ENCODE measurements at regions not wholly inside any gene's neighbourhood (a gene's known extent, or its start where the extent isn't known, plus 50 kb on each side); places are given as distances from the start of the nearest gene placed in this dataset.

DNA sequence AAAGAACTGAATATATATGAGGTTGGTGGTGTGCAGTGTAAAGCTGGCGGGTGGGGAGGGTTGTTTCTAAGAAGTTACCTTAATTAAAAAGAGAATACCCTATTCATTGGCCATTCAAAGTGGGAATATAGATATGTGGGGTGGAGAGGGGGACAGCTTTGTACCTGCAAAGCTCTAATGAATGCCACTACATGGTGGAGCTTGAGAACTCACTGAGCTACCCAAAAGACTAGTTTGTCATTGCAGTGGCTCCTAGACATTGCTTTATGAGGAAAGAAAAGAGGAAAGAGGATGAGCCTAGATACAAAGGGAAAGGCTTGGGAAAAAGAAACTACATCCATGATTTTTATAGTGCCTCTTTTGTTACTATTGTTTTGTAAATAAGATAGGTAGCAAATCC is 209.9 kb upstream of the SPRY1 start:
- H3K36me3 ChIP-seq (ENCODE audit: insufficient read depth, low read length), result no peaks in the 10 kb centered on the region
- DNase-seq (no peak), ATAC-seq (ENCODE audit: insufficient read depth, low read depth) (no peak)
- H3K27ac ChIP-seq (ENCODE audit: low read length), result no peak overlapping the region
- H2AFZ ChIP-seq (ENCODE audit: low read depth, low read length), result no peak overlapping the region
- no peaks in the 10 kb centered on the region for H3K9me3 ChIP-seq (ENCODE audit: insufficient read depth, low read length, severe bottlenecking)
- H3K79me2 ChIP-seq (ENCODE audit: insufficient read depth, low read length), result no peaks in the 10 kb centered on the region
- no peak overlapping the region for H3K4me3 ChIP-seq (ENCODE audit: low read depth in 1 of 2, low read length in 2 of 2)
- H3K9ac ChIP-seq (ENCODE audit: low read depth, low read length), result no peak overlapping the region
- H3K4me2 ChIP-seq (ENCODE audit: insufficient read depth, low read length), result no peak overlapping the region
- H3K4me1 ChIP-seq (ENCODE audit: insufficient read depth, low read length), result no peaks in the 10 kb centered on the region
- H4K20me1 ChIP-seq (ENCODE audit: insufficient read depth, low read length), result no peaks in the 10 kb centered on the region
- no peak for TF ChIP-seq EZH2 (IDR thresholded peaks at IDR 0.05; ENCODE audit: borderline replicate concordance, low read depth, low read length, severe bottlenecking)
- TF ChIP-seq, protein P1, sequence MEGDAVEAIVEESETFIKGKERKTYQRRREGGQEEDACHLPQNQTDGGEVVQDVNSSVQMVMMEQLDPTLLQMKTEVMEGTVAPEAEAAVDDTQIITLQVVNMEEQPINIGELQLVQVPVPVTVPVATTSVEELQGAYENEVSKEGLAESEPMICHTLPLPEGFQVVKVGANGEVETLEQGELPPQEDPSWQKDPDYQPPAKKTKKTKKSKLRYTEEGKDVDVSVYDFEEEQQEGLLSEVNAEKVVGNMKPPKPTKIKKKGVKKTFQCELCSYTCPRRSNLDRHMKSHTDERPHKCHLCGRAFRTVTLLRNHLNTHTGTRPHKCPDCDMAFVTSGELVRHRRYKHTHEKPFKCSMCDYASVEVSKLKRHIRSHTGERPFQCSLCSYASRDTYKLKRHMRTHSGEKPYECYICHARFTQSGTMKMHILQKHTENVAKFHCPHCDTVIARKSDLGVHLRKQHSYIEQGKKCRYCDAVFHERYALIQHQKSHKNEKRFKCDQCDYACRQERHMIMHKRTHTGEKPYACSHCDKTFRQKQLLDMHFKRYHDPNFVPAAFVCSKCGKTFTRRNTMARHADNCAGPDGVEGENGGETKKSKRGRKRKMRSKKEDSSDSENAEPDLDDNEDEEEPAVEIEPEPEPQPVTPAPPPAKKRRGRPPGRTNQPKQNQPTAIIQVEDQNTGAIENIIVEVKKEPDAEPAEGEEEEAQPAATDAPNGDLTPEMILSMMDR (IDR thresholded peaks at IDR 0.05; ENCODE audit: borderline replicate concordance, extremely low read depth, low read length, poor library complexity, severe bottlenecking), result no peak
- no peaks in the 10 kb centered on the region for H3K27me3 ChIP-seq (ENCODE audit: insufficient read depth, low read length, poor library complexity)

DNA sequence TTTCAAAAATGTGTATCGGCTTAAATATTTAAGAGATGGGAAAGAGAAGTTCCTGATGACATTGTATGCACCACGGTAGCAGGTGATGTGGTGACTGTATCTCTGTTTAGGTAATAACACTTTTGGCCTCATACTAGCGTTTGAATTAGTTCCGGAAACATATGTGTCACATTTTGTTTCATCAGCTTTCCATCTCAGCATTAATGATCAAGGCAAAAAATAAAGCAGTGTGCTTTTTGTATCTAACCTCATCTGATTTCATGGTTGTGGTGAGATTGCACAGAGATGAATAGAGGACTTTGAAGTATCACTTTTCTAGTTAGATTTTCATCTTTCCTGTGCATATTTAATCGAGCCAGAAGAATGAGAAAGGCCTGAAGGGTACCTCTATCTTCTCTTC is 206.4 kb upstream of the SPRY1 start:
- Histone ChIP-seq H3K36me3 (ENCODE audit: insufficient read depth, low read length) (no peaks in the 10 kb centered on the region), H3K27me3 (ENCODE audit: insufficient read depth, low read length, poor library complexity) (no peaks in the 10 kb centered on the region), H3K9ac (ENCODE audit: low read depth, low read length) (no peak overlapping the region), H3K4me3 (ENCODE audit: low read depth in 1 of 2, low read length in 2 of 2) (no peak overlapping the region), H3K4me1 (ENCODE audit: insufficient read depth, low read length) (no peaks in the 10 kb centered on the region), H3K27ac (ENCODE audit: low read length) (no peak overlapping the region), H2AFZ (ENCODE audit: low read depth, low read length) (no peak overlapping the region), H3K9me3 (ENCODE audit: insufficient read depth, low read length, severe bottlenecking) (no peaks in the 10 kb centered on the region), H3K4me2 (ENCODE audit: insufficient read depth, low read length) (no peak overlapping the region), H3K79me2 (ENCODE audit: insufficient read depth, low read length) (no peaks in the 10 kb centered on the region), H4K20me1 (ENCODE audit: insufficient read depth, low read length) (no peaks in the 10 kb centered on the region)
- TF ChIP-seq, protein P1 (IDR thresholded peaks at IDR 0.05; ENCODE audit: borderline replicate concordance, extremely low read depth, low read length, poor library complexity, severe bottlenecking), result no peak
- TF ChIP-seq EZH2 (IDR thresholded peaks at IDR 0.05; ENCODE audit: borderline replicate concordance, low read depth, low read length, severe bottlenecking), result no peak
- ATAC-seq (ENCODE audit: insufficient read depth, low read depth), result no peak
- no peak for DNase-seq

DNA sequence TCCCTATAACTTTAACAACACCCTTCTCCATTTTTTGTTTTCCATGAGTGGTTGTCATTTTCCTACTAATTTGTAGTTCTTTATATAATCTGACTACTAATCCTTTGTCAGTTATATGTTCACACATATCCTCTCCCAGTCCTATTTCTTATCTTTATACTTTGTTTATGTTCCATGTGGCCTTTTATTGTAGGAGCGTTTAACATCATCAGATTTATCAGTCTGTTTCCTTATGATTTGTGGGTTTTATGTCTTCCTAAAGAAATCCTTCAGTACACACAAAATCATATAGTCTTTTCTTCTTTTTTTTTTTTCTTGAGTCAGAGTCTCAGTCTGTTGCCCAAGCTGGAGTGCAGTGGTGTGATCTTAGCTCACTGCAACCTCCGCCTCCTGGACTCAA is 204.9 kb upstream of the SPRY1 start:
- no peak for DNase-seq
- H2AFZ ChIP-seq (ENCODE audit: low read depth, low read length), result no peak overlapping the region
- H3K4me3 ChIP-seq (ENCODE audit: low read depth in 1 of 2, low read length in 2 of 2), result no peak overlapping the region
- H3K27ac ChIP-seq (ENCODE audit: low read length), result no peak overlapping the region
- H3K9me3 ChIP-seq (ENCODE audit: insufficient read depth, low read length, severe bottlenecking), result no peaks in the 10 kb centered on the region
- H3K4me2 ChIP-seq (ENCODE audit: insufficient read depth, low read length), result no peak overlapping the region
- no peaks in the 10 kb centered on the region for H4K20me1 ChIP-seq (ENCODE audit: insufficient read depth, low read length)
- no peaks in the 10 kb centered on the region for H3K27me3 ChIP-seq (ENCODE audit: insufficient read depth, low read length, poor library complexity)
- no peak for TF ChIP-seq EZH2 (IDR thresholded peaks at IDR 0.05; ENCODE audit: borderline replicate concordance, low read depth, low read length, severe bottlenecking)
- TF ChIP-seq, protein P1 (IDR thresholded peaks at IDR 0.05; ENCODE audit: borderline replicate concordance, extremely low read depth, low read length, poor library complexity, severe bottlenecking), result no peak
- no peaks in the 10 kb centered on the region for H3K36me3 ChIP-seq (ENCODE audit: insufficient read depth, low read length)
- H3K79me2 ChIP-seq (ENCODE audit: insufficient read depth, low read length), result no peaks in the 10 kb centered on the region
- ATAC-seq (ENCODE audit: insufficient read depth, low read depth), result no peak
- no peaks in the 10 kb centered on the region for H3K4me1 ChIP-seq (ENCODE audit: insufficient read depth, low read length)
- H3K9ac ChIP-seq (ENCODE audit: low read depth, low read length), result no peak overlapping the region

DNA sequence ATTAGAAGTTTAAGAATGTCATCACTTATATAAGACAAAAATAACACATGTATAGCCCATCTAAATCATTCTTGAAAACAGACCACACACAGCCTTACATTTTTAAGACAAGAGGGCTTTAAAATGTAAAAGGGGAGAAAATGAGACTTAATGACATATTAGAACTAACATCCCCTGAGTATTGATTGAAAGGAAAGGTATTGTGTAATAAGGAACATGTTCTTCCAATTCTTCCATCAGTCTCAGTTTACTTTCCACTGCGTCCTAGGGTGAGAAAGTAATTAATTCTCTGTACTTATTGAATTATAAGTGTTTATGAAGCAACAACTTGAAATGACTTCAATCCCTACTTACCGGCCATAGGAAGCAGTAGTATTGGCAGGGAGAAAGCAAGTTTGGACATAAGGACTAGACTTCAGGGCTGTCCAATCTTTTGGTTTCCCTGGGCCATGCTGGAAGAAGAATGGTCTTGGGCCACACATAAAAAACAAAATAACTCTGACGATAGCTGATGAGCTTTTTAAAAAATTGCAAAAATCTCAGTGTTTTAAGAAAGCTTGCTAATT is 202.7 kb upstream of the SPRY1 start:
- H3K4me1 ChIP-seq (ENCODE audit: insufficient read depth, low read length), result no peaks in the 10 kb centered on the region
- H3K27ac ChIP-seq (ENCODE audit: low read length), result no peak overlapping the region
- TF ChIP-seq EZH2 (IDR thresholded peaks at IDR 0.05; ENCODE audit: borderline replicate concordance, low read depth, low read length, severe bottlenecking), result no peak
- TF ChIP-seq, protein P1 (IDR thresholded peaks at IDR 0.05; ENCODE audit: borderline replicate concordance, extremely low read depth, low read length, poor library complexity, severe bottlenecking), result no peak
- no peak overlapping the region for H2AFZ ChIP-seq (ENCODE audit: low read depth, low read length)
- H4K20me1 ChIP-seq (ENCODE audit: insufficient read depth, low read length), result no peaks in the 10 kb centered on the region
- DNase-seq (no peak), ATAC-seq (ENCODE audit: insufficient read depth, low read depth) (no peak)
- H3K9ac ChIP-seq (ENCODE audit: low read depth, low read length), result no peak overlapping the region
- no peak overlapping the region for H3K4me2 ChIP-seq (ENCODE audit: insufficient read depth, low read length)
- no peaks in the 10 kb centered on the region for H3K36me3 ChIP-seq (ENCODE audit: insufficient read depth, low read length)
- no peaks in the 10 kb centered on the region for H3K9me3 ChIP-seq (ENCODE audit: insufficient read depth, low read length, severe bottlenecking)
- no peaks in the 10 kb centered on the region for H3K79me2 ChIP-seq (ENCODE audit: insufficient read depth, low read length)
- H3K4me3 ChIP-seq (ENCODE audit: low read depth in 1 of 2, low read length in 2 of 2), result no peak overlapping the region
- H3K27me3 ChIP-seq (ENCODE audit: insufficient read depth, low read length, poor library complexity), result no peaks in the 10 kb centered on the region
